ENCODE measurements at regions not wholly inside any gene's neighbourhood (a gene's known extent, or its start where the extent isn't known, plus 50 kb on each side); places are given as distances from the start of the nearest gene placed in this dataset.

GRCh38 chr4:153127760-153128494 is 76.3 kb upstream of the TRIM2 start:
- Mint-ChIP-seq H3K9me3 (peaks cover 8% of the 10 kb centered on the region), H3K4me1 (peaks cover 6% of the 10 kb centered on the region), H3K36me3 (no peaks in the 10 kb centered on the region), H3K4me3 (no peak overlapping the region), H3K27me3 (peaks cover 5% of the 10 kb centered on the region), H3K27ac (no peak overlapping the region)
- peak; percentile 82 for ATAC-seq

DNA sequence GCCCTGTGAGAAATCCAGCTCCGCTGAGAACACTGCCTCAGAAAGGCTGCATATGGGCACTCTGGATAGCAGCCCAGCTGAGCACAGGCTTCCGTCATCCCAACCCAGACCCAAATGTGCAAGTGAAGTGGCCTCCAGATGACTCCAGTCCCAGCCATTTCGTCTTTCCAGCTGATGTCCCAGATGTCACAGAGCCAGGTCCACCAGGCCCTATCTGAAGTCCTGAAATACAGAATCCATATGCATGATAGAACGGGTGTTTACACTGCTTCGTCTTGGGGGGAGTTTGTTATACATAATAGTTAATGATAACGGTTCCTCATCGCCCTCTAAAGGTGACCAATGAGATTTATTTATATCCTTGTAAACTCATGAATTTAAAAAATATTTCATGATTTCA is 72.6 kb upstream of the TRIM2 start:
- H3K27ac Mint-ChIP-seq = no peak overlapping the region

DNA sequence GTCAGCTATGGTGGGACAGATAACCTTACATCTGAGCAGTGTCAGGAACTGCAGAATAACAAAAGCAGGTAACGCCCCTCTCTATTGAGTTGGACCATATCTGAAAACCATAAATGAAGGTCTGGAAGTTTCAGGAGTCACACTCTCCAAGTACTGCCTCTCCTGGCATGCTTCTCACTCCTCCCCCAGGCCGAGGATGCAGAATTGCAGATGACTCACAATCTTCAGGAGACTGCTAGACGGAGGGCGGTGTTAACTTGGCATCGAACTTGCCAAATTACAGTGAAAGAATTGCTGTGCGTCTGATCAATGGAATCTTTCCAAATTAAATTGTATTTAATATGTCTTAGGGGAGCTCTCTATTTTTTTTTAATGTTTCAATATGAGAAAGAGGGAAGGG is 67.1 kb upstream of the TRIM2 start:
- H3K27ac Mint-ChIP-seq = no peak overlapping the region
- no peaks in the 10 kb centered on the region for H3K9me3 Mint-ChIP-seq
- H3K4me3 Mint-ChIP-seq = no peak overlapping the region
- no peaks in the 10 kb centered on the region for H3K36me3 Mint-ChIP-seq
- no peak for ATAC-seq
- H3K27me3 Mint-ChIP-seq = peaks cover 56% of the 10 kb centered on the region
- H3K4me1 Mint-ChIP-seq = peaks cover 51% of the 10 kb centered on the region

More for the DNA sequence above, 72.6 kb upstream of the TRIM2 start:
- Mint-ChIP-seq H3K36me3 (no peaks in the 10 kb centered on the region), H3K4me3 (no peak overlapping the region), H3K27me3 (peaks cover 21% of the 10 kb centered on the region), H3K4me1 (peaks cover 33% of the 10 kb centered on the region), H3K9me3 (peaks cover 8% of the 10 kb centered on the region)
- ATAC-seq = no peak

DNA sequence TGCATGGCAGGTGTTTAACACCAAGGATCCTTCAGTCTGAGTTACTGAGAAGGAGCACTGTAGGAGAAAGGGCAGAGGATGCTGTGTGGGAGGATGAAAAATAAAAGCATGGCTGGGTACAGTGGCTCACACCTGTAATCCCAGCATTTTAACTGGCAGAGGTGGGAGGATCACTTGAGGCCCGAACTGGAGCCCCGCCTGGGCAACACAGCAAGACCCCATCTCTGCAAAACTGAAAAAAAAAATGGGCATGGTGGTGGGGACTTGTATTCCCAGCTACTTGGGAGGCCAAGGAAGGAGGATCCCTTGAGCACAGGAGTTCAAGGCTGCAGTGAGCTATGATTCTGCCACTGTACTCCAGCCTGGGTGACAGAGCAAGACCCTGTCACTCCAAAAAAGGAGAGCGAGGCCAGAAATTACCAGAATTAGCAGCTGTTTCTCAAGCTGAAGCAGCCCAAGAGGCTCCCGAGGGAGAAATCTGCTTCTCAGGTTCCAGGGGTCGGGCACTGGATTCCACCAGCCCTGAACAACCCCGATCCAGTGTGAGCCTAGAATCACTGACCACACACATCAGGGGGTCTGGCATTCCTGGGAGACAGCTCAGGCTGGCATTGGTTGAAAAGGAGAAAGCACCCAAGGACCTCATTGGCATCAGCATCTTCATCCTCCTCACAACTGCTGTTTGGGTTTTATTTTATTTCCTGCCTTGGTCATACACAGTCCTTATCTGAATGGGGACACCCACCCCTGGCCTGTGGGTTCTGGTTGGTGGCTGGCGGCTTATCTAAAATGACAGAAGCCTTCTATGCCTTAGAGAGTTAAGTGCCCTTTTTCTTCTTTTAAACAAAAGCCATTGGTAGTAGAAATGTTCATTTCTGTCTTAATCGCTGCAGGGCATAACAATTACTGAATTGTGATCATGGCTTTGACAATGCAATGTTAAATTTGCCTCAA is 66.3 kb upstream of the TRIM2 start:
- H3K27me3 Mint-ChIP-seq = peaks cover 54% of the 10 kb centered on the region
- H3K4me1 Mint-ChIP-seq = peaks cover 51% of the 10 kb centered on the region
- no peak for ATAC-seq
- H3K9me3 Mint-ChIP-seq = no peaks in the 10 kb centered on the region
- no peak overlapping the region for H3K4me3 Mint-ChIP-seq
- H3K36me3 Mint-ChIP-seq = no peaks in the 10 kb centered on the region
- H3K27ac Mint-ChIP-seq = no peak overlapping the region

DNA sequence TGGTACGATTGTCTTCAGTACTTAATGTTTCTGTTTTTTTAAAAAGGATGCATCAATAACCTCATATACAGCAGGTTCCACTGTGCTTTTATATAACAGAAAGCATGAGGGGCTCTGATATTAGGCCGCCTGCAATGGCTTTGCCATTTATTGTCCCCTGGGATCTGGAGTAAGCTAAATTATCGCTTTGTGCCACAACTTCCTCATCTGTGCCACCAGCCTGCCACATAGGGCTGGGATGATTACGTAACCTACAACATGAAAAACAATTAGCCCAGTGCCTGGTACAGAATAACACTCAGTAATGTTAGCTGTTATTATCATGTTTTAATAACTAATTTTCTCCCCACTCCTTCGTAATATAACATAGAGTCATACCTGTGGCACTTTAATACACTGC is 65.5 kb upstream of the TRIM2 start:
- Mint-ChIP-seq H3K4me3 (no peak overlapping the region), H3K9me3 (no peaks in the 10 kb centered on the region), H3K4me1 (peaks cover 53% of the 10 kb centered on the region), H3K36me3 (no peaks in the 10 kb centered on the region), H3K27ac (no peak overlapping the region), H3K27me3 (peaks cover 54% of the 10 kb centered on the region)
- ATAC-seq = peak; percentile 69

DNA sequence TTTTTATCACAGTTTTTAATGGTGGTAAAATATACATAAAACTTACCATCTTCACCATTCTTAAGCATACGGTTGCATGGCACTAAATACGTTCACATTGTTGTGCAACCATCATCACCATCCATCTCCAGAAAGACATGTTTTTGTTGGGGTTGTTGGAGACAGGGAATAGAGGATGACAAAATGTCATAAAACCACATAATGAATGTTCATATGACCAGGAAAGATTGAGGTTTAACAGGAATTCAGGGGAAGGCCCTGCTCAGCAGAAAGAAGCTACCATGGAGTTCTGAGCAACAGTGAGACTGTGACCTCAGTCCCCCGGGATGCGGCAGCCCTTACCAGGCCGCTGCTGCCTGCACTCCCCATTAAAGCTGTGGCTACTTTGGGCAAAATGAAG is 63.9 kb upstream of the TRIM2 start:
- no peaks in the 10 kb centered on the region for H3K9me3 Mint-ChIP-seq
- no peak overlapping the region for H3K4me3 Mint-ChIP-seq
- no peak overlapping the region for H3K27ac Mint-ChIP-seq
- ATAC-seq = no peak
- no peaks in the 10 kb centered on the region for H3K36me3 Mint-ChIP-seq
- peaks cover 39% of the 10 kb centered on the region for H3K4me1 Mint-ChIP-seq
- peaks cover 51% of the 10 kb centered on the region for H3K27me3 Mint-ChIP-seq

DNA sequence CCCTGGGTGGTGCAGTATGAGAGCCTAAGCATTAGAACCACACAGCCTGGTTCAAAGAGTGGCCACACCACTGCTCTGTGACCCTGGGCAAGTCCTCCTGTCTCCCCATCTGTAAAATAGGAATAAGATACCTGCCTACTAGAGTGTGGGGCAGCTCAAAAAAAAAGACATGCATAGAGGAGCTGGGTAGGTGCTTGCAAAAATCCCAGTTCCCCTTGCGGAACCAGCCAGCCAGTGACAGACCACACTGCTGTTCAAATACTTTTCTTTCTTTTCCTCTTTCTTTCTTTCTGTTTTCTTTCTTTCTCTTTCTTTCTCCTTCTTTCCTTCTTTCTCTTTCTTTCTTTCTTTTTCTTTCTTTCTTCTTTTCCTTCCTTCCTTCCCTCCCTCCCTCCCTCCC is 63.0 kb upstream of the TRIM2 start:
- H3K36me3 Mint-ChIP-seq = no peaks in the 10 kb centered on the region
- H3K27ac Mint-ChIP-seq = no peak overlapping the region

DNA sequence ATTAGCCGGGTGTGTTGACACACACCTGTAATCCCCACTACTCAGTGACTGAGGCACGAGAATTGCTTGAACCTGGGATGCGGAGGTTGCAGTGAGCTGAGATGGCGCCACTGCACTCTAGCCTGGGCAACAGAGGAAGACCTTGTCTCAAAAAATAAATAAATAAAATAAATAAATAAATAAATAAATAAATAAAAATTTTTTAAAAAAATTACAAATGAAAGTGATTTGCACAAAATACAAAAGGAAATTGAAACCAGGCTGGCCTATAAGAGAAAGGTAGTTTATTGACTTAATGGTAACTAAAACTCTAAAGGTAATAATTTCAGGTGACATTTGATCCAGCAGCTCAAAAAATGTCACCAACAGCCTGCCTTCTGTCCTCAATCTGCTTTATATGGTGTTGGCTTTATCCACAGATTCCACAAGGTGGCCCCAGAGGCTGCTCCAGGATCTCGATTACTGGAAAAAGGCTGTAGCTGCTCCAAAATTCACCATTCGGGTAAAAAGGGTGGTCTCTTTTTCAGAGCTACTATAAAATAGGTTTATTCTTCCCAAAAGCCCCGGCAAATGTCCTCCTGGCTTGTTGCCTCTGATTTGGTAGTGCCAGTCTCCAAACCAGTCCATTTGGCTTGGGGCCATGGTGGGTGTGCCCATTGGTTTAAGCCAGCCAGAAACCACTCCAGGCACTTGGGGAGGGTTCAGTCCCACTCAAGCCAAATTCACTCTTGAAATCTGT is 61.4 kb upstream of the TRIM2 start:
- no peak for ATAC-seq
- H3K9me3 Mint-ChIP-seq = no peaks in the 10 kb centered on the region
- H3K36me3 Mint-ChIP-seq = no peaks in the 10 kb centered on the region
- H3K4me1 Mint-ChIP-seq = peaks cover 32% of the 10 kb centered on the region
- H3K4me3 Mint-ChIP-seq = no peak overlapping the region
- H3K27ac Mint-ChIP-seq = no peak overlapping the region
- H3K27me3 Mint-ChIP-seq = peaks cover 25% of the 10 kb centered on the region

More for the DNA sequence above, 63.0 kb upstream of the TRIM2 start:
- Mint-ChIP-seq H3K4me1 (peaks cover 32% of the 10 kb centered on the region), H3K4me3 (no peak overlapping the region), H3K27me3 (peaks cover 42% of the 10 kb centered on the region), H3K9me3 (no peaks in the 10 kb centered on the region)
- peak; percentile 73 for ATAC-seq

DNA sequence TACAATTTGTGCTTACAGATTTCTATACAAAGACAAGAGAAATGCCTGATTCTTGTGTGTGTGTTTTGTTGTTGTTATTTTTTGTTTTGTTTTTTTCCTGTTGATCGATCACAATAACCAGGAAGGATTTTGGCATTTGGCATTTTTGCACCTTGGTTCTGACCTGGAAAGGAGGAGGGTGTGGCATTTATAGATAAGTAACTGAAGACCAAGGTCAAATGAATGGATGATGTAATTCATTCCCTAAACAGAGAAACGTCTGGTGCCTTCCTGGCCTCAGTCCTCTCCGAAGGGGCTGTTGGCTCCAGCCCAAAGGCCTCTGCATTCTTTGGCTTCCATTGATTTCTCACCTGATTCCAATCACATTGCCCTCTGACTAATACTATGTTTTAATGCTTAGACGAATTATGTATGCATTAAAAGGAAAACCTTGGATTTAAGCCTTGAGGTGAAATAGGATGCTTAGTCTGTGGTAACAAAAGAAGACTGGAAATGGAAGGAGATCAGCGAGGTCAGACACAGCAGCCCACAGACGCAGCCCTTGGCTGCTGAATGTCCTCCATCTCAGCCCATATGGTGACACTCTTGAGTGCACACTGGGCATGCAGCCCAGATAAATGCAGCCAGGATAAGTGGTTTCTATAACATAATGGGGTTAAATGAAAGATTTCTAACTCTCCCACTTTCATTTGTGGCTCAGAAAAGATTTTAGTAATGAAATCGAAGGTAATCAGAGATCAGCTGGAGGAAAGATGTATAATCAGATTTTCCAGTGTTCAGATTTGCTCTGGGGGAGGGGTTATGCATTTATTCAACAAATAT is 60.5 kb upstream of the TRIM2 start:
- Mint-ChIP-seq H3K4me1 (peaks cover 31% of the 10 kb centered on the region), H3K9me3 (no peaks in the 10 kb centered on the region), H3K27me3 (peaks cover 19% of the 10 kb centered on the region), H3K36me3 (no peaks in the 10 kb centered on the region), H3K27ac (no peak overlapping the region), H3K4me3 (no peak overlapping the region)
- no peak for ATAC-seq

GRCh38 chr4:153146031-153146430 is 58.2 kb upstream of the TRIM2 start:
- H3K9me3 Mint-ChIP-seq = no peaks in the 10 kb centered on the region
- no peak overlapping the region for H3K27ac Mint-ChIP-seq
- peaks cover 9% of the 10 kb centered on the region for H3K27me3 Mint-ChIP-seq
- H3K4me1 Mint-ChIP-seq = peaks cover 14% of the 10 kb centered on the region
- no peak for ATAC-seq
- H3K36me3 Mint-ChIP-seq = no peaks in the 10 kb centered on the region
- H3K4me3 Mint-ChIP-seq = no peak overlapping the region

GRCh38 chr4:153146961-153147360 is 57.3 kb upstream of the TRIM2 start:
- Mint-ChIP-seq H3K9me3 (no peaks in the 10 kb centered on the region), H3K36me3 (no peaks in the 10 kb centered on the region), H3K4me1 (peaks cover 17% of the 10 kb centered on the region), H3K27ac (no peak overlapping the region), H3K4me3 (no peak overlapping the region), H3K27me3 (peaks cover 10% of the 10 kb centered on the region)
- ATAC-seq = no peak

DNA sequence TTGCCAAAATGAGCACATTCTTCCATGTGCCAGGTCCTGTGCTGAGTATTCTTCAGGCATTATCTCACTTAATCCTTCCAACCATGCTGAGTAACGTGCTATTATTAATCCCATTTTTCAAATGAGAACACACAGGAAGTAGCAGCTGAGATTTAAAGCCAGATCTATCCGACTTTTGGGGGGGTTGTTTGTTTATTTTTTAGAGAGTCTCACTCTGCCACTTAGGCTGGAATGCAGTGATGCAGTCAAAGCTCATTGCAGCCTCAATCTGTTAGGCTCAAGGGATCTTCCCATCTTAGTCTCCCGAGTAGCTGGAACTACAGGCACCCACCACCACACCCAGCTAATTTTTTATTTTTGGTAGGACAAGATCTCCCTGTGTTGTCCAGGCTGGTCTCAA is 55.5 kb upstream of the TRIM2 start:
- no peaks in the 10 kb centered on the region for H3K9me3 Mint-ChIP-seq
- H3K36me3 Mint-ChIP-seq = no peaks in the 10 kb centered on the region
- peaks cover 28% of the 10 kb centered on the region for H3K4me1 Mint-ChIP-seq
- no peak for ATAC-seq
- H3K27ac Mint-ChIP-seq = no peak overlapping the region
- no peak overlapping the region for H3K4me3 Mint-ChIP-seq
- peaks cover 17% of the 10 kb centered on the region for H3K27me3 Mint-ChIP-seq

GRCh38 chr4:153151535-153152455 is 52.4 kb upstream of the TRIM2 start:
- Mint-ChIP-seq H3K27ac (peak overlapping the region; percentile 53), H3K27me3 (peaks cover 35% of the 10 kb centered on the region), H3K36me3 (no peaks in the 10 kb centered on the region), H3K9me3 (no peaks in the 10 kb centered on the region), H3K4me3 (peak overlapping the region; percentile 54), H3K4me1 (peaks cover 49% of the 10 kb centered on the region)
- ATAC-seq = peak; percentile 60
